HEK293 (cell line): ENCODE measurements at regions not wholly inside any gene's neighbourhood (a gene's known extent, or its start where the extent isn't known, plus 50 kb on each side); places are given as distances from the start of the nearest gene placed in this dataset.

Source experiments
- CTCF ChIA-PET: fragments of 350-600 bp; formaldehyde crosslinking; extraction: SDS; loops from one replicate; lab custom pipeline; 2021; ENCODE audit warnings: antibody characterized with exemption; lab: Yijun Ruan, JAX
- POLR2A ChIA-PET: fragments of 300-600 bp; formaldehyde crosslinking; extraction: SDS; loops from one replicate; lab custom pipeline; 2020; ENCODE audit warnings: antibody characterized with exemption, inconsistent platforms; lab: Yijun Ruan, JAX
- H3K27ac ChIP-seq: fragments of 200-500 bp; sonication (Bioruptor generic); 2 replicates; pipeline ENCODE4 v1.5.1; 2014; ENCODE audit warnings: low read depth, low read length, control low read depth, inconsistent platforms; ENCODE audit errors: extremely low read depth
- H3K36me3 ChIP-seq, 2 experiments: fragments of 200-500 bp in 1 of 2; sonication (Bioruptor generic) in 1 of 2; 1 replicate in 1 of 2; 2 replicates in 1 of 2; pipeline ENCODE4 v1.5.1; 2014 to 2017; ENCODE audit warnings: inconsistent platforms in 2 of 2, low read length in 2 of 2; ENCODE audit not compliant: control insufficient read depth in 2 of 2, insufficient read depth in 1 of 2
- H3K4me1 ChIP-seq: fragments of 200-500 bp; sonication (Bioruptor generic); 2 replicates; pipeline ENCODE4 v1.5.1; 2014; ENCODE audit warnings: mild to moderate bottlenecking, low read length, inconsistent platforms; ENCODE audit not compliant: control insufficient read depth, insufficient read depth
- H3K4me3 ChIP-seq: 2 replicates; pipeline ENCODE4 v1.5.1; 2011; ENCODE audit warnings: low read depth, mild to moderate bottlenecking, control low read depth, low read length, moderate library complexity
- H3K9me3 ChIP-seq: fragments of 200-500 bp; sonication (Bioruptor generic); 2 replicates; pipeline ENCODE4 v1.5.1; 2014; ENCODE audit warnings: low read depth, low read length, inconsistent platforms; ENCODE audit not compliant: control insufficient read depth, insufficient read depth
- GLI4 ChIP-seq: fragments of 450-650 bp; formaldehyde crosslinking; IDR thresholded peaks from 2 replicates; pipeline ENCODE4 v1.5.1; 2016; ENCODE audit warnings: missing biosample characterization, missing genetic modification characterization
- IKZF3 ChIP-seq: fragments of 450-650 bp; IDR thresholded peaks from 2 replicates; pipeline ENCODE4 v1.5.0; 2018; ENCODE audit warnings: missing biosample characterization, mild to moderate bottlenecking, missing genetic modification characterization, moderate library complexity
- OSR2 ChIP-seq: fragments of 450-650 bp; formaldehyde crosslinking; IDR thresholded peaks from 2 replicates; pipeline ENCODE4 v1.5.1; 2016; ENCODE audit warnings: missing biosample characterization, missing genetic modification characterization
- SCRT1 ChIP-seq: fragments of 450-650 bp; formaldehyde crosslinking; IDR thresholded peaks from 2 replicates; pipeline ENCODE4 v1.5.1; 2016; ENCODE audit warnings: missing biosample characterization, missing genetic modification characterization, borderline replicate concordance
- SCRT2 ChIP-seq: fragments of 450-650 bp; formaldehyde crosslinking; IDR thresholded peaks from 2 replicates; pipeline ENCODE4 v1.5.1; 2016; ENCODE audit warnings: missing biosample characterization, missing genetic modification characterization
- ZBTB44 ChIP-seq: fragments of 450-650 bp; IDR thresholded peaks from 2 replicates; pipeline ENCODE4 v1.5.1; 2018; ENCODE audit warnings: missing biosample characterization, mild to moderate bottlenecking, missing genetic modification characterization
- ZNF10 ChIP-seq: fragments of 450-650 bp; formaldehyde crosslinking; IDR thresholded peaks from 2 replicates; pipeline ENCODE4 v1.5.1; 2017; ENCODE audit warnings: missing biosample characterization, missing genetic modification characterization
- ZNF133 ChIP-seq: fragments of 450-650 bp; formaldehyde crosslinking; IDR thresholded peaks from 2 replicates; pipeline ENCODE4 v1.5.1; 2016; ENCODE audit warnings: missing biosample characterization, missing genetic modification characterization
- ZNF148 ChIP-seq: fragments of 450-650 bp; formaldehyde crosslinking; IDR thresholded peaks from 2 replicates; pipeline ENCODE4 v1.5.0; 2017; ENCODE audit warnings: missing biosample characterization, missing genetic modification characterization, borderline replicate concordance
- ZNF223 ChIP-seq: fragments of 450-650 bp; formaldehyde crosslinking; IDR thresholded peaks from 2 replicates; pipeline ENCODE4 v1.5.1; 2016; ENCODE audit warnings: missing biosample characterization, missing genetic modification characterization
- ZNF366 ChIP-seq: fragments of 450-650 bp; formaldehyde crosslinking; conservative IDR thresholded peaks from 2 replicates; pipeline ENCODE4 v1.5.1; 2016; ENCODE audit warnings: missing biosample characterization, missing genetic modification characterization
- ZNF514 ChIP-seq: fragments of 450-650 bp; formaldehyde crosslinking; IDR thresholded peaks from 2 replicates; pipeline ENCODE4 v1.5.1; 2016; ENCODE audit warnings: missing biosample characterization, missing genetic modification characterization
- ZNF658 ChIP-seq: fragments of 450-650 bp; formaldehyde crosslinking; IDR thresholded peaks from 2 replicates; pipeline ENCODE4; 2016; ENCODE audit warnings: missing biosample characterization, missing genetic modification characterization
- ZNF704 ChIP-seq: fragments of 450-650 bp; formaldehyde crosslinking; IDR thresholded peaks from 2 replicates; pipeline ENCODE4 v1.5.1; 2016; ENCODE audit warnings: missing biosample characterization, missing genetic modification characterization
- ZNF830 ChIP-seq: fragments of 450-650 bp; IDR thresholded peaks from 2 replicates; pipeline ENCODE4 v1.5.0; 2018; ENCODE audit warnings: missing biosample characterization, missing genetic modification characterization, low read depth, mild to moderate bottlenecking, moderate library complexity
- ZSCAN30 ChIP-seq: fragments of 450-650 bp; IDR thresholded peaks from 2 replicates; pipeline ENCODE4 v1.5.1; 2018; ENCODE audit warnings: missing biosample characterization, mild to moderate bottlenecking, missing genetic modification characterization, moderate library complexity
- ZSCAN4 ChIP-seq: fragments of 450-650 bp; formaldehyde crosslinking; IDR thresholded peaks from 2 replicates; pipeline ENCODE4 v1.5.1; 2017; ENCODE audit warnings: missing biosample characterization, missing genetic modification characterization
- ZXDB ChIP-seq: fragments of 450-650 bp; formaldehyde crosslinking; IDR thresholded peaks from 2 replicates; pipeline ENCODE4 v1.5.1; 2016; ENCODE audit warnings: missing biosample characterization, missing genetic modification characterization

GRCh38 chr5:125143011-125143410 lies 396.6 kb upstream of the ZNF608 start:
- H3K4me1 ChIP-seq = peaks cover 4% of the 10 kb centered on the region; the same call in 1 of the 2 replicates
- no peaks in the 10 kb centered on the region for H3K9me3 ChIP-seq
- CTCF ChIA-PET = interaction anchor here (0.8 kb wide), 1 partner anchor 33 kb away, joined by 3 read pairs; no protein-coding TSS in a partner anchor
- no peak overlapping the region for H3K4me3 ChIP-seq
- TF ChIP-seq GLI4 (tag by site-specific recombination) (no peak), ZNF133 (no peak), ZSCAN30 (tag by site-specific recombination) (no peak), ZNF704 (no peak), OSR2 (tag by site-specific recombination) (no peak), ZNF148 (no peak), ZNF223 (tag by site-specific recombination) (no peak)
- TF ChIP-seq, all 188 proteins: peak for 0
- Histone ChIP-seq H3K27ac (no peak overlapping the region), H3K36me3 (no peaks in the 10 kb centered on the region)
- POLR2A ChIA-PET = interaction anchor here (0.6 kb wide), 1 partner anchor 394 kb away, joined by 8 read pairs; no protein-coding TSS in a partner anchor

GRCh38 chr5:125148076-125148475 lies 401.6 kb upstream of the ZNF608 start:
- TF ChIP-seq ZNF10 (tag by site-specific recombination) (no peak), ZNF658 (tag by site-specific recombination) (no peak), SCRT1 (tag by site-specific recombination) (peak; percentile 70; the same call in 1 of the 2 replicates), SCRT2 (tag by site-specific recombination) (peak; percentile 85), ZBTB44 (tag by site-specific recombination) (no peak), ZNF830 (tag by site-specific recombination) (no peak), IKZF3 (no peak), ZSCAN4 (tag by site-specific recombination) (no peak)
- POLR2A ChIA-PET = no interaction called here

GRCh38 chr5:125148706-125149105 lies 402.3 kb upstream of the ZNF608 start:
- no peaks in the 10 kb centered on the region; the same call in 1 of the 2 replicates for H3K4me1 ChIP-seq
- H3K27ac ChIP-seq = no peak overlapping the region
- ChIA-PET CTCF (interaction anchor here (0.5 to 0.6 kb wide), 2 partner anchors 577 to 1777 kb away, joined by 3 read pairs; no protein-coding TSS in a partner anchor), POLR2A (no interaction called here)
- no peaks in the 10 kb centered on the region for H3K9me3 ChIP-seq
- H3K36me3 ChIP-seq = no peaks in the 10 kb centered on the region
- no peak for TF ChIP-seq ZNF514 (tag by site-specific recombination)
- TF ChIP-seq ZNF366 = no peak
- TF ChIP-seq ZXDB (tag by site-specific recombination) = no peak
- H3K4me3 ChIP-seq = no peak overlapping the region

More at GRCh38 chr5:125148076-125148475, 401.6 kb upstream of the ZNF608 start:
- Histone ChIP-seq H3K9me3 (no peaks in the 10 kb centered on the region), H3K27ac (no peak overlapping the region), H3K4me1 (no peaks in the 10 kb centered on the region; the same call in 1 of the 2 replicates), H3K4me3 (no peak overlapping the region), H3K36me3 (no peaks in the 10 kb centered on the region)
- CTCF ChIA-PET = interaction anchor here (0.5 to 0.6 kb wide), 2 partner anchors 576 to 1776 kb away, joined by 3 read pairs; no protein-coding TSS in a partner anchor
